ENCODE measurements at regions not wholly inside any gene's neighbourhood (a gene's known extent, or its start where the extent isn't known, plus 50 kb on each side); places are given as distances from the start of the nearest gene placed in this dataset.

GRCh38 chr5:165508286-165508685 lies 2002.9 kb downstream of the MAT2B start:
- Histone ChIP-seq H3K4me3 (no peak overlapping the region), H3K36me3 (no peaks in the 10 kb centered on the region), H3K27me3 (no peaks in the 10 kb centered on the region), H3K9me3 (ENCODE audit: low read depth) (no peaks in the 10 kb centered on the region), H3K27ac (no peak overlapping the region), H3K4me1 (ENCODE audit: low read depth) (no peaks in the 10 kb centered on the region)
- DNase-seq (ENCODE audit: low read depth in 1 of 2, low spot score in 1 of 2), result no peak
- no peak for TF ChIP-seq CTCF (IDR thresholded peaks at IDR 0.05; ENCODE audit: low read depth, low read length)

GRCh38 chr5:165508861-165509260 lies 2003.4 kb downstream of the MAT2B start:
- H3K4me1 ChIP-seq (ENCODE audit: low read depth), result no peaks in the 10 kb centered on the region
- H3K36me3 ChIP-seq, result no peaks in the 10 kb centered on the region
- H3K27me3 ChIP-seq, result no peaks in the 10 kb centered on the region
- no peak for DNase-seq (ENCODE audit: low read depth in 1 of 2, low spot score in 1 of 2)
- no peak overlapping the region for H3K27ac ChIP-seq
- no peak for TF ChIP-seq CTCF (IDR thresholded peaks at IDR 0.05; ENCODE audit: low read depth, low read length)
- no peaks in the 10 kb centered on the region for H3K9me3 ChIP-seq (ENCODE audit: low read depth)
- no peak overlapping the region for H3K4me3 ChIP-seq

- no peaks in the 10 kb centered on the region for H3K27me3 ChIP-seq
- TF ChIP-seq CTCF (IDR thresholded peaks at IDR 0.05; ENCODE audit: low read depth, low read length), result no peak
Observed at GRCh38 chr5:165521816-165522610, 2016.6 kb downstream of the MAT2B start.

GRCh38 chr5:165525271-165525670 lies 2019.9 kb downstream of the MAT2B start:
- Histone ChIP-seq H3K9me3 (ENCODE audit: low read depth) (no peaks in the 10 kb centered on the region), H3K4me3 (no peak overlapping the region), H3K36me3 (no peaks in the 10 kb centered on the region), H3K27ac (no peak overlapping the region), H3K4me1 (ENCODE audit: low read depth) (no peaks in the 10 kb centered on the region), H3K27me3 (no peaks in the 10 kb centered on the region)
- no peak for TF ChIP-seq CTCF (IDR thresholded peaks at IDR 0.05; ENCODE audit: low read depth, low read length)
- peak in 1 of 2 donors; percentile 75 for DNase-seq (ENCODE audit: low read depth in 1 of 2, low spot score in 1 of 2)

More at GRCh38 chr5:165521816-165522610, 2016.6 kb downstream of the MAT2B start:
- H3K4me1 ChIP-seq (ENCODE audit: low read depth), result no peaks in the 10 kb centered on the region
- no peaks in the 10 kb centered on the region for H3K9me3 ChIP-seq (ENCODE audit: low read depth)
- no peaks in the 10 kb centered on the region for H3K36me3 ChIP-seq
- H3K4me3 ChIP-seq, result no peak overlapping the region
- no peak overlapping the region for H3K27ac ChIP-seq
- DNase-seq (ENCODE audit: low read depth in 1 of 2, low spot score in 1 of 2), result no peak

GRCh38 chr5:165526357-165526756 lies 2020.9 kb downstream of the MAT2B start:
- no peak for DNase-seq (ENCODE audit: low read depth in 1 of 2, low spot score in 1 of 2)
- no peak for TF ChIP-seq CTCF (IDR thresholded peaks at IDR 0.05; ENCODE audit: low read depth, low read length)
- H3K36me3 ChIP-seq, result no peaks in the 10 kb centered on the region
- no peaks in the 10 kb centered on the region for H3K27me3 ChIP-seq
- no peaks in the 10 kb centered on the region for H3K4me1 ChIP-seq (ENCODE audit: low read depth)
- no peaks in the 10 kb centered on the region for H3K9me3 ChIP-seq (ENCODE audit: low read depth)
- H3K27ac ChIP-seq, result no peak overlapping the region
- no peak overlapping the region for H3K4me3 ChIP-seq

All from cardiac muscle cell (in vitro differentiated cells and primary cell).